Renal cortical epithelial cell (primary cell): ENCODE measurements at regions not wholly inside any gene's neighbourhood (a gene's known extent, or its start where the extent isn't known, plus 50 kb on each side); places are given as distances from the start of the nearest gene placed in this dataset.
"Not testable (repeated sequence)": the region's sequence is repeated elsewhere in the genome, so short reads cannot be mapped to it uniquely, and the experiment has no call there.

Source experiments
- DNase-seq: peaks from one replicate; pipeline ENCODE4 v3.0.0-alpha.2; 2011; ENCODE audit warnings: low read depth

DNA sequence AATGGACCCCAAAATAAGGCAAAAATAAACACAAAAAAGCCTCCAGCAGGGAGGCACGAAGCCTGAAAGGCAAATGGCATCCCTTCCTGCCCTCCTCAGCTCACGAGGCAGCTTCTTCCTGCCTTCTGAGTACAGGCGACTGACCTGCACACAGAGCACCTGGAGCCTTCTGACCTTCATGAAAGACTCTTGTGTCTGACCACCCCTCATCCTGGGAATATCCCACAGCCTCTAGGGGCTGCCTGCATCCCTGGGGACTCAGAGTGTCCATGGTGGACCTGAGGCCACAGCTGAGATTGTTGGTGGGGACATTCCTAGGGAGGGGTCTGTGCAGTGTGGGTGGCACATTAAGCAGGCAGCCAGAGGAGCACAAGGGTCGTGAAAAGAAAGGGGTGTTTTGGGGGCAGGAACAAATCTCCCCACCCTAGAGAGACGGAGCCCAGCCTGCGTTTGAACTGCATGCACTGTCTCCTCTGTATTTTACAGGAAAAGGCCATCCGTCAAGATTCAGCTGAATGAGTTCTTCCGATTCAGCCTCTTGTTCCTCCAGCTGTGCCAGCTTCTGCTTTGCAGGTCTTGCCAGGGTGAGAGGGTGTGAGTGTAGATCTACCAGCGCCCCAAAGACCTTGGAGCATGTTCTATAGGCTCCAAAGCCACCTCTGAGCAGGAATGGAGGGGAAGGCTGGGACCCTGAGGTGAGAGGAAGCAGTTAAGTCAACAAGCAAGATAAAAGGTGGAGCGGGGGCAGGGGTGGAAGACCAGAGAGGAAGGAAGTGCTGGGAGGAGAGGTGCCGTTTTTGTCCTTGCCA lies 80.4 kb upstream of the MEF2A start:
- DNase-seq, result no peak

- DNase-seq, result no peak
Observed at GRCh38 chr15:99485992-99486370, 79.8 kb upstream of the MEF2A start.

- peak; percentile 33 for DNase-seq
Observed at GRCh38 chr15:99486371-99487336, 79.1 kb upstream of the MEF2A start.

DNA sequence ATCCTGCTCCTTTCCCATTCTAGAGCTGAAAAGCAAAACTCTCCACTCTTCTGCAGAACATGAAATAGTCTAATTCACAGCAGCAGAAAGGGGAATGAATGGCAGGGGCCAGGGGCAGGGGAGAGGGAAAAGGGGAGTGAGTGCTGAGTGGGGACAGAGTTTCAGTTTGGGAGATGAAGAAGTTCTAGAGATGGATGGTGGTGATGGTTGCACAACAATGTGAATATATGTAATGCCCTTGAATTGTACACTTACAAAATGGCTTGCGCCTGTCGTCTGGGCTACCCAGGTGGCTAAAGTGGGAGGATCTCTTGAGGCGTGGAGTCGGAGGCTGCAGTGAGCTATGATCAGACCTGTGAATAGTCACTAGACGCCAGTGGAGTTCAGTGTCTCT lies 78.5 kb upstream of the MEF2A start:
- no peak for DNase-seq

DNA sequence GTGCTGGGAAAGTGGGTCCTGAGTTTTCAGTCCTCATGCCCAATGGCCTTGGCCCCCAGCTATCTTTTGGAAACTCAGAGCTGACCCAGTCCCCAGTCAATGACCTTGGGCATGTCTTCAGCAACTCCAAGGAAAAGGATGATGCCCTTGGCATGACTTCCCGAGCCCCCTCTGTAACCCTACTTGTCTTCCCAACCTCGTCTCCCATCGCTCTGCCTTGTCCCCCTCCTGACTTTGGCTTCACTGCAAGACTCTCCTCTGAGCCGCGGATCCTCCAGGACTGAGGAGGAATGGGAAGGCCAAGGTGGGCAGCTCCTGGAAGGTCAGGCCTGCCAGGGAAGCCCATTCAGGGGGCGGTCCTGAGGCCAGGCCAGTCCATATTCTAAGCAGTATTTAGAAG lies 73.5 kb upstream of the MEF2A start:
- no peak for DNase-seq

DNA sequence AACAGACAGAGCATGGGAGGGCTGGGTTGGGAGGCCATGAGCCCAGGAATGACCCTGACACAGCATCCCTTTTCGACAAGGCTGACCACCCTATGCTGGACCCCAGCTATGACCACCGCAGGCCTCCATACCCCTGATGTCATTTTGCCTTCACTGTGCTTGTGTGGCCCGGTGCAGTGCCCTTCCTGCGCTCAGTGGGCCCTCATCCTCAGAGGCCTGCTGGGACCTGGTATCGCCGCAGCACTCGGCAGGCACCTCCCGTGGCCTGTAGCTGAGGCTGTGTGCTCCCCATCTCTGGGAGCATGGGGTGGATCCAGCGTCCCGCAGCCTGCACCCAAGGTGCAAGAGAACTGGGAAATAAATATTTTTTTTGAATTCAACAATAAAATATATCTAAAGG lies 73.1 kb upstream of the MEF2A start:
- no peak for DNase-seq

GRCh38 chr15:99493461-99493860 lies 72.3 kb upstream of the MEF2A start:
- DNase-seq, result no peak

GRCh38 chr15:99494536-99495233 lies 71.1 kb upstream of the MEF2A start:
- DNase-seq, result not testable (repeated sequence)

- DNase-seq, result no peak
Observed at GRCh38 chr15:99495430-99496301, 70.1 kb upstream of the MEF2A start.

DNA sequence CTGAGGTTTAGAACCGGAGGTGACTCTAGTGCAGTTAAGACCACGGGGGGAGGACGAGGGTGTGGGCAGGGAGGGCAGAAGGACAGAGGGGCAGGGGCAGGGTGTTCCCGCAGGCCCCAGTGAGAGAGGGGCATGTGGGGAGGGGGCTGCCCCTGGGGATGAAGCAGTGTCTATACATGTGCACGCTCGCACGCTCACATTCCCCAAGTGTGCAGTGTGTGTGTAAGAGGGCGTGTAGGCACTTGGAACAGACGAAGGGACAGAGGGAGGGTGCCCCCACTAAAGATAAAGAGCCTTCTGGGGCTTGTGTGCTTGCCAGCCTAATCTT lies 69.5 kb upstream of the MEF2A start:
- DNase-seq, result no peak

DNA sequence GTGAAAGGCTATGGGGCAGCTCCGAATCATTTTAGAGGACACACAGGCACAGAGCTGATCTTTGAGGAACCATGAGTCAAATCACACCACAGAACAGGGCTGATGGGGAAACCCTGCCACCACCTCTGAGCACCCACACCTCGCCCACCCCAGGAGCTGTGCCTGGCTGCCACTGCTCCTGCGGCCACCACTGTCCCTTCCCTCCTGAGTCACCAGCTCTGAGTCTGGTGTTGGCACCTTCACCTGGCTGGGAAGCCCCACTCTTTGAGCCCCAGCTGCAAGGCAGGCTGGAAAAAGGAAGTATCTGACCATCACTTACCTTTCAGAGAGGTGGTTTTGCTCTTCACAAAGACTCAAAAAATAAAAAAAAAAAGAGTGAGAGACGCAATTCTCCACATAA lies 63.6 kb upstream of the MEF2A start:
- DNase-seq, result no peak

DNA sequence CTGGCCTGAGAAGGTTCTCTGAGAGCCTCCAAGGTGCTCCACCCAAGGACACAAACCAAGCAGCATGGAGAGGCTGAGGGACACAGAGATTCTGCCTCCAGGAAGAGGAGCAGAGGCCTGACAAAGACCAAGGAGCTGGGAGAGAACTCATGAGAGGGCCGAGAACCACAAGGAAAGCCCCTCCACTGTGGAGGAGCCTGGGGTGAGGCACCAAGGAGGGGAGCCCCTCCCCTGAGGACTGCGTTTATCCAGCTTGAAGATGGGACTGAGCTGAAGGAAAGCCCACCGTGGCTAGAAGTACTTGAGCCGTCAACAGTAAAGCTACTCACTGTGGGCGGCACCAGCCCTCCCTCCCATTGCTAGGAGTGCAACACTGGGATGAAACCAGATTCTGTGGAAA lies 63.1 kb upstream of the MEF2A start:
- no peak for DNase-seq

DNA sequence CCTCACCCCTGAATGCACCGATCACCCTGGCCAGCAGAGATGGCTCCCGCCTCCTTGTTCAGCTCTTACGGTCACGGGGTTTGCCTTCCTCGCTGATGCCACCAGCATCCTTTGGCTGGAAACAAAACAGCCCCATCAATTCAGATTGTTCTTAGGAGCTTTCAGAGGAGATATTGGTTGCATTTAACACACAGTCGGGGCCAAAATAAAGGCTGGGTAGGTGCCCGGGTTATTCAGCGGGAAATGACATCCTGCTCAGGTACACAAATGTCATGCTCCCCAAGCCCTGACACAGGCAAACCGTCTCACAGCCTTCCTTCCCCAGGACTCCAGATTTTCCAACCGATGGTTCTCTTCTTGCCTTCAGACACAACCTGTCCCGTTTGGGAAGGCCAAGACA lies 62.4 kb upstream of the MEF2A start:
- DNase-seq, result no peak

GRCh38 chr15:99504071-99504822 lies 61.5 kb upstream of the MEF2A start:
- no peak for DNase-seq

DNA sequence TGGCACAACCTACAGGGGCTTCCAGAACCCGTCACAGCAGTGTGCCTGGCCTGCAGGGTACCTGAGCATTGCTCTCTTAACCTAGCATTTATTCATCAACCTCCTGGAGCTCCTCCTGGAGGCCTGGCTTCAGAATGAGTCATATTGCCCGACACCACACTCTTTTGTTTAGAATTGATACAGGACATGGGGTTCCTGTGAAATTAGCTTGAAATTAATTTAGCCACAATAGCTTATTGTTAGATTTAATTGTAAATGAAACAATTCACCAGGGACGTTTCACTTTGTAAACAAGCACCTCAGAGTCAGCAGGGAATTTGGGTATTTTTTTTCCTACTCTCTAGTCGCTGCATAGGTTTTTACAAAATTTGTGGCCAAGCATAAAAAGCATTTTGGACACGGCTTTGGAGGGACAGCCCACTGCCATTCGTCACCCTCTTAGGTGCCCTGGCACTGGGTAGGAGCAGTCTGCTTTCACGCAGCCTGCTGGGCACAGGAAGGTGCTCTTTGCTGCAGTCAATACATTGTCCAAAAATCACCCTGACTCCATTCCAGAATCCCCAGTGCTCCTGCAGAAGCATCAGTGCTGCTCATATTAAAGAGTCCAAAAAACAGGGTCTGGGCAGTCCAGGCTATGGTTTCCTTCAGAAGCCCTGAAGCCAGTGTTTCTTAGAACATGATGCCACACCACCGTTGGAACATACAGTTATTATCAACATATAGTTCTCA lies 60.8 kb upstream of the MEF2A start:
- DNase-seq, result peak; percentile 52

GRCh38 chr15:99506399-99506798 lies 59.4 kb upstream of the MEF2A start:
- DNase-seq, result no peak

DNA sequence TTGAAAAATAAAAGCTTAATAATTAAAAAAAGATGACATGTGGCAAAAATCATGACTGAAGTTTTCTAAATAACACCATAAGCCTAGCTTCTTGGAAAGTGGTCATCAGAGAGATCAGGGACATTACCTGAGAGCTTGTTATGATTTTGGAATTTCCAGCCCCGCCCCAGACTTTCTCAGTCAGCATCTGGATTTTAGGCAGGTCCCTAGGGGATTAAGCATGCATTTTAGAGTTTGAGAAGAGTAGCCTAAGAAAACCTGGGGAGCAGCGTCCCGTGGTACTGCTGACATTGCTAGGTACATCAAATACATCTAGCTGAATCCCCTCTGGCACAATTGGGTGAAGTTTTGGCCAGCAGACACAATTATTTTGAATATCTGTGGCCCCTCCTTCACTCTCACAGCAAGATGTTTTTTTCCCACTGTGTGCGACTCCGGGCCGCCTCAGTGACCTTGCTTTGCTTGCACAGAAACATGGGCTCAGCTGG lies 58.7 kb upstream of the MEF2A start:
- DNase-seq, result no peak

DNA sequence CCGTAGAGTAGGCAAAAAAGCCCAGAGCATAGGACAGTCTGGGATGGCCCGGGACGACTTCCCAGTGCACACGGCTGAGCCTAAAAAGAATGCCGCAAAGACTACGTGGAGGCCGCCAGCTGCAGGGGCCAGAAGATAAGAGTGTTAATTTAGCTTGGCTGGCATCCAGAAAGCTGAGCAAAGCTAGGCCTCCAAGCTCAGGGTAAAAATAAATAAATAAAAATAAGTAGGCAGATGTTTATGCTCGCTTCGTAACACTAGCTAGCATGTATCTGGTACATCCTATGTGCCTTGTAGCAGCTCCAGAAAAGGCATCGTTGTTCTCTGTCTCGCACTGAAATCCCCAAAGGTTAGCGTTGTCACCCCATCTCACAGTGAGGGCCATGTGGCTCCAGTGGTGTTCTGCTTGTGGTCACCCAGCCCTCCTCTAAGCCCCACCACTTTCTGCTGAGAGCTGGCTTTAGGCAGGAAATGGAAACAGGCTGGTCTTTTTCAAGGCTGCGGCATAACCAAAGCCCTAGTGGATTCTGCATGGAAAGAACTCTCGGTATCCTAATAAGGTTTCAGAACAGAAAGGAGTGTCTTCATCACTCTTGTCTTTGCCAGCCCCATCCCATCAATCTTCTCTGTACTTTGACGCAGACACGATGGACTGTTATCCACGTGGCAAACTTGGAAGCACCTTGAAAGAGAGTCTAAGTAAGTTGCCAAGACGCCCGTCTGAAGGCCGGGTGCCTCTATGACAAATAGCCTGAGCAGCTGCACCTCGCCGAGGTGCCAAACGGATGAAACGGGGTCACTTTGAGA lies 58.1 kb upstream of the MEF2A start:
- DNase-seq, result no peak

DNA sequence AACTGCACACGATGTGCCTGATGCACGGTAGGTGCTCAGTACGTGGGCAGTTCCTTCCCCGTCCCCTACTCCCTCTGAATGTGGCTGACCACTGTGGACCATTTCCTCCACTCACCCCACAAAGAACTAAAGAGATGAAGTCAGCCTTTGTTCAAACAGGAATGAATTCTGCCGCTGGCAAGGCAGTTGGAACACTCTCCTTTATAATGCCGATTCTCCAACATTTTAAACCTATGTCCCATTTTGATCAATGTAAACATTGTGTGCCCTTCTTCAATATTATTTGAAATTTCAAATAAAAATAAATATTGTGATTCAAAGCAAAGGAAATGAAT lies 57.5 kb upstream of the MEF2A start:
- DNase-seq, result no peak
